Panc1 (cell line): ENCODE measurements at regions not wholly inside any gene's neighbourhood (a gene's known extent, or its start where the extent isn't known, plus 50 kb on each side); places are given as distances from the start of the nearest gene placed in this dataset.

Experiments
- ATAC-seq: fragments of 200-7000 bp; cut with Tn5 transposase; 2 replicates; pipeline ENCODE4 v1.9.1; 2020; ENCODE audit warnings: mild to moderate bottlenecking, moderate library complexity
- BruUV-seq: library from RNA; stranded (reverse); fragments of 400-500 nt; replicated peaks from 2 replicates; lab custom pipeline; 2021; lab: Mats Ljungman, UMichigan
- CTCF ChIA-PET: fragments of 300-600 bp; sonication (Branson Sonifier 250); formaldehyde crosslinking; loops from one replicate; lab custom pipeline; 2022; ENCODE audit warnings: antibody characterized with exemption; lab: Charles Lee
- POLR2A ChIA-PET: fragments of 300-600 bp; sonication (Branson Sonifier 250); formaldehyde crosslinking; loops from one replicate; lab custom pipeline; 2022; ENCODE audit warnings: antibody characterized with exemption; lab: Charles Lee
- DNase-seq: peaks from one replicate; pipeline ENCODE4 v3.0.0-alpha.2; 2010; ENCODE audit warnings: low read depth, low spot score
- H3K27ac ChIP-seq: 2 replicates; pipeline ENCODE4 v1.5.1; 2011; ENCODE audit warnings: mild to moderate bottlenecking, low read length, inconsistent platforms
- H3K27me3 ChIP-seq: fragments of 200-500 bp; sonication (Bioruptor generic); 2 replicates; pipeline ENCODE4 v1.6.0; 2014; ENCODE audit warnings: low read length, inconsistent platforms; ENCODE audit not compliant: control insufficient read depth, insufficient read depth
- H3K36me3 ChIP-seq: fragments of 200-500 bp; sonication (Bioruptor generic); 2 replicates; pipeline ENCODE4 v1.5.1; 2014; ENCODE audit warnings: inconsistent platforms, mild to moderate bottlenecking, low read length, moderate library complexity; ENCODE audit not compliant: control insufficient read depth, insufficient read depth
- H3K4me1 ChIP-seq: 2 replicates; pipeline ENCODE4 v1.5.1; 2011; ENCODE audit warnings: inconsistent platforms, mild to moderate bottlenecking, low read length, moderate library complexity; ENCODE audit not compliant: control insufficient read depth, insufficient read depth
- H3K4me3 ChIP-seq, 2 experiments: 2 replicates each; pipeline ENCODE4 v1.5.1; 2011 to 2012; ENCODE audit warnings: low read depth in 2 of 2, low read length in 2 of 2, mild to moderate bottlenecking in 2 of 2, inconsistent platforms in 1 of 2, moderate library complexity in 1 of 2
- H3K9me3 ChIP-seq: fragments of 200-500 bp; sonication (Bioruptor generic); 2 replicates; pipeline ENCODE4 v1.5.1; 2014; ENCODE audit warnings: low read depth, mild to moderate bottlenecking, inconsistent platforms, low read length, moderate library complexity; ENCODE audit not compliant: control insufficient read depth, insufficient read depth
- POLR2AphosphoS5 ChIP-seq: IDR thresholded peaks from 2 replicates; pipeline ENCODE4 v1.6.1; 2012; ENCODE audit warnings: mild to moderate bottlenecking, low read depth, low read length, moderate library complexity
- SIN3A ChIP-seq: IDR thresholded peaks from 2 replicates; pipeline ENCODE4 v1.6.1; 2012; ENCODE audit warnings: low read depth, mild to moderate bottlenecking, low read length, moderate library complexity, borderline replicate concordance; ENCODE audit not compliant: insufficient read depth
- TCF7L2 ChIP-seq: IDR thresholded peaks from 2 replicates; pipeline ENCODE4 v1.6.1; 2011; ENCODE audit warnings: mild to moderate bottlenecking, low read depth, low read length, inconsistent platforms
- in situ Hi-C: cut with HindIII; loops from 2 replicates; pipeline ENCODE4 v1.10.0; 2016; ENCODE audit warnings: low sequenced_read_pairs, low pct_unique_long_range_greater_than_20kb
- intact Hi-C: fragments of 100-400 bp; cut with micrococcal nuclease; formaldehyde crosslinking; loops from one replicate; pipeline ENCODE4 v1.10.0; 2022; ENCODE audit not compliant: unreplicated experiment
- TF ChIP-seq, protein P1 (sequence below), 2 experiments: IDR thresholded peaks; 2 replicates each; pipeline ENCODE4 v1.6.1; 2011 to 2012; ENCODE audit warnings: low read depth in 2 of 2, control low read depth in 1 of 2, low read length in 1 of 2, mild to moderate bottlenecking in 1 of 2, moderate library complexity in 1 of 2; ENCODE audit not compliant: insufficient read depth in 1 of 2
- TF ChIP-seq, protein P2 (sequence below): fragments of 450-650 bp; IDR thresholded peaks from 2 replicates; pipeline ENCODE4 v1.5.1; 2017; ENCODE audit warnings: mild to moderate bottlenecking

DNA sequence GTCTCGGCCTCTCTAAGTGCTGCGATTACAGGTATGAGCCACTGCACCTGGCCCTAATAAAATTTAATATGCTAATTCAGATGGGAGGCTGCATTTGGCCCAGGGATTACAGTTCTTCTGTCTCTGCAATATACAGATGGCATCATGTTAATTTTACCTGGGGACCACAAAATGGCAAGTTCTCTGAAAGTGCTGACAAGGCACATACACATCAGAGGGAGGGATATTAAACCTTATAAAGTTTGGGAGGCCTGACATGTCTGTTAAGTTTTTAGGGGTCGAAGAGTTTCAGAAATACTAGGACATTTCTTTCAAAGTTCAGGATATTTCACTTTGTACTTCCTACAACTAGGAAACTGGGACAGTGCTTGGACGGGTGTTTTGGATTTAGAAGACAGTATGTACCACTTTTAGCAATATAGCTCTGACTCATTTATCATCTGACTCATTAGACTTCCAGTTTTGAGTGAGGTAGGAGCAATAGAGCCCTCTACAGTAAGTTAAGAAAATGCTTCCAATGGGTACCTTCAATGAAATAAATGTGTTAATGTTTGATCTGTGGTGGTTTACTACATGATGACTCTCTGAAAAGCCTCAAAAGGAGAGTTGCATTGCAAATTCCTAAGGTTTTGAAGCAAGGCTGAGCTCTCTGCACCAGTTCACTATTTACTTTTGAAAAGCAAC, 981.0 kb upstream of the HS3ST1 start:
- no TSS peak for BruUV-seq
- TF ChIP-seq SIN3A (no peak), TCF7L2 (no peak), POLR2AphosphoS5 (no peak)
- TF ChIP-seq, protein P1, sequence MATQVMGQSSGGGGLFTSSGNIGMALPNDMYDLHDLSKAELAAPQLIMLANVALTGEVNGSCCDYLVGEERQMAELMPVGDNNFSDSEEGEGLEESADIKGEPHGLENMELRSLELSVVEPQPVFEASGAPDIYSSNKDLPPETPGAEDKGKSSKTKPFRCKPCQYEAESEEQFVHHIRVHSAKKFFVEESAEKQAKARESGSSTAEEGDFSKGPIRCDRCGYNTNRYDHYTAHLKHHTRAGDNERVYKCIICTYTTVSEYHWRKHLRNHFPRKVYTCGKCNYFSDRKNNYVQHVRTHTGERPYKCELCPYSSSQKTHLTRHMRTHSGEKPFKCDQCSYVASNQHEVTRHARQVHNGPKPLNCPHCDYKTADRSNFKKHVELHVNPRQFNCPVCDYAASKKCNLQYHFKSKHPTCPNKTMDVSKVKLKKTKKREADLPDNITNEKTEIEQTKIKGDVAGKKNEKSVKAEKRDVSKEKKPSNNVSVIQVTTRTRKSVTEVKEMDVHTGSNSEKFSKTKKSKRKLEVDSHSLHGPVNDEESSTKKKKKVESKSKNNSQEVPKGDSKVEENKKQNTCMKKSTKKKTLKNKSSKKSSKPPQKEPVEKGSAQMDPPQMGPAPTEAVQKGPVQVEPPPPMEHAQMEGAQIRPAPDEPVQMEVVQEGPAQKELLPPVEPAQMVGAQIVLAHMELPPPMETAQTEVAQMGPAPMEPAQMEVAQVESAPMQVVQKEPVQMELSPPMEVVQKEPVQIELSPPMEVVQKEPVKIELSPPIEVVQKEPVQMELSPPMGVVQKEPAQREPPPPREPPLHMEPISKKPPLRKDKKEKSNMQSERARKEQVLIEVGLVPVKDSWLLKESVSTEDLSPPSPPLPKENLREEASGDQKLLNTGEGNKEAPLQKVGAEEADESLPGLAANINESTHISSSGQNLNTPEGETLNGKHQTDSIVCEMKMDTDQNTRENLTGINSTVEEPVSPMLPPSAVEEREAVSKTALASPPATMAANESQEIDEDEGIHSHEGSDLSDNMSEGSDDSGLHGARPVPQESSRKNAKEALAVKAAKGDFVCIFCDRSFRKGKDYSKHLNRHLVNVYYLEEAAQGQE (IDR thresholded peaks at IDR 0.05; ENCODE audit: insufficient read depth in 1 of 2, low read depth in 2 of 2, low read length in 1 of 2): no peak
- TF ChIP-seq, protein P2, sequence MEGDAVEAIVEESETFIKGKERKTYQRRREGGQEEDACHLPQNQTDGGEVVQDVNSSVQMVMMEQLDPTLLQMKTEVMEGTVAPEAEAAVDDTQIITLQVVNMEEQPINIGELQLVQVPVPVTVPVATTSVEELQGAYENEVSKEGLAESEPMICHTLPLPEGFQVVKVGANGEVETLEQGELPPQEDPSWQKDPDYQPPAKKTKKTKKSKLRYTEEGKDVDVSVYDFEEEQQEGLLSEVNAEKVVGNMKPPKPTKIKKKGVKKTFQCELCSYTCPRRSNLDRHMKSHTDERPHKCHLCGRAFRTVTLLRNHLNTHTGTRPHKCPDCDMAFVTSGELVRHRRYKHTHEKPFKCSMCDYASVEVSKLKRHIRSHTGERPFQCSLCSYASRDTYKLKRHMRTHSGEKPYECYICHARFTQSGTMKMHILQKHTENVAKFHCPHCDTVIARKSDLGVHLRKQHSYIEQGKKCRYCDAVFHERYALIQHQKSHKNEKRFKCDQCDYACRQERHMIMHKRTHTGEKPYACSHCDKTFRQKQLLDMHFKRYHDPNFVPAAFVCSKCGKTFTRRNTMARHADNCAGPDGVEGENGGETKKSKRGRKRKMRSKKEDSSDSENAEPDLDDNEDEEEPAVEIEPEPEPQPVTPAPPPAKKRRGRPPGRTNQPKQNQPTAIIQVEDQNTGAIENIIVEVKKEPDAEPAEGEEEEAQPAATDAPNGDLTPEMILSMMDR: no peak
- no peaks in the 10 kb centered on the region for H3K27me3 ChIP-seq
- H3K4me1 ChIP-seq: no peaks in the 10 kb centered on the region
- intact Hi-C loops (no loop called here), in situ Hi-C loops (no loop called here)
- H3K4me3 ChIP-seq: no peak overlapping the region
- H3K27ac ChIP-seq: no peak overlapping the region
- CTCF ChIA-PET: interaction anchor here (0.6 kb wide), 1 partner anchor 301 kb away, joined by 4 read pairs; no protein-coding TSS in a partner anchor
- DNase-seq: no peak
- H3K36me3 ChIP-seq: no peaks in the 10 kb centered on the region
- POLR2A ChIA-PET: no interaction called here
- no peak for ATAC-seq
- no peaks in the 10 kb centered on the region for H3K9me3 ChIP-seq

DNA sequence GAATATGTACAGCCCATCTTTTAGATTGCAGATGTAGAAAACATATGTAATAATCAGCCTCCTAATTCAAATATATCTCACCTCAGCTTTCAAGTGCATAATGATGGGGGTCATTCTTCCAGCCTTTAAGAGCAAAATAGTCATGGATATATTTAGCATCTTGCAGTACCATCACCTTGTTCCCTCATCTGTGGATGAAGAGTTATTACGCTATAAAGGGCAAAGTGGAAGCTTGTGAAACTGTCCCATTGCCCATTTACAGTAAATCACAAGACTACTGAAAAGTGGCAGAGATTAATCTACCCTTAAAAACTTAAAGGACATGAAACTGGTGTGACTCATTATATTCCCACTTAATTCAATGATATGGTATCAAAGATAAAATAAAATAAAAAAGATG, 979.7 kb upstream of the HS3ST1 start:
- Histone ChIP-seq H3K27me3 (no peaks in the 10 kb centered on the region), H3K4me3 (no peak overlapping the region), H3K9me3 (no peaks in the 10 kb centered on the region), H3K4me1 (no peaks in the 10 kb centered on the region), H3K27ac (no peak overlapping the region), H3K36me3 (no peaks in the 10 kb centered on the region)
- ATAC-seq (no peak), DNase-seq (no peak)
- in situ Hi-C loops: no loop called here
- TF ChIP-seq, protein P2: no peak
- TF ChIP-seq, protein P1 (IDR thresholded peaks at IDR 0.05; ENCODE audit: insufficient read depth in 1 of 2, low read depth in 2 of 2, low read length in 1 of 2): no peak
- TF ChIP-seq TCF7L2 (no peak), SIN3A (no peak), POLR2AphosphoS5 (no peak)
- CTCF ChIA-PET: no interaction called here
- POLR2A ChIA-PET: no interaction called here
- intact Hi-C loops: no loop called here
- BruUV-seq: no TSS peak
